ENCODE measurements at regions not wholly inside any gene's neighbourhood (a gene's known extent, or its start where the extent isn't known, plus 50 kb on each side); places are given as distances from the start of the nearest gene placed in this dataset.

DNA sequence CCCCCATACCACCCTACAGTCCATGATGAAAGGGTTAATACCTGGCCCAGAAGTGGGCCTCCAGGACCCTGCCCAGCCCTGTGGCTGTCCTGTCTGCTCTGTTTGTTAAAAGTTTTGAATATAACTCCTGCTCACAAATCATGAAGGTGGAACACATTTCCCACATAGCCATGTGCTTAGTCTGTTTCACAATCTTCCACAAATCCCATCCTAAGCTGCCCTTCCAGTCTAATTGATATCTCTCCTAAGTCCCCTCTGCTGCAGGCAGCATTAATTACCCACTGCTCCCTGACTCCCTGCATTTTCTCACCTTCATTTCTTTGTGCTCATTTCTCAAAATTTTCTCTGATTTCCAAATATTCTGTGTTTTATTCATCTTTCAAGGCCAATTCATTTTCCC lies 142.6 kb downstream of the AASDH start:
- TF ChIP-seq, protein P1, sequence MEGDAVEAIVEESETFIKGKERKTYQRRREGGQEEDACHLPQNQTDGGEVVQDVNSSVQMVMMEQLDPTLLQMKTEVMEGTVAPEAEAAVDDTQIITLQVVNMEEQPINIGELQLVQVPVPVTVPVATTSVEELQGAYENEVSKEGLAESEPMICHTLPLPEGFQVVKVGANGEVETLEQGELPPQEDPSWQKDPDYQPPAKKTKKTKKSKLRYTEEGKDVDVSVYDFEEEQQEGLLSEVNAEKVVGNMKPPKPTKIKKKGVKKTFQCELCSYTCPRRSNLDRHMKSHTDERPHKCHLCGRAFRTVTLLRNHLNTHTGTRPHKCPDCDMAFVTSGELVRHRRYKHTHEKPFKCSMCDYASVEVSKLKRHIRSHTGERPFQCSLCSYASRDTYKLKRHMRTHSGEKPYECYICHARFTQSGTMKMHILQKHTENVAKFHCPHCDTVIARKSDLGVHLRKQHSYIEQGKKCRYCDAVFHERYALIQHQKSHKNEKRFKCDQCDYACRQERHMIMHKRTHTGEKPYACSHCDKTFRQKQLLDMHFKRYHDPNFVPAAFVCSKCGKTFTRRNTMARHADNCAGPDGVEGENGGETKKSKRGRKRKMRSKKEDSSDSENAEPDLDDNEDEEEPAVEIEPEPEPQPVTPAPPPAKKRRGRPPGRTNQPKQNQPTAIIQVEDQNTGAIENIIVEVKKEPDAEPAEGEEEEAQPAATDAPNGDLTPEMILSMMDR (IDR thresholded peaks at IDR 0.05) = no peak
- TF ChIP-seq EP300 (IDR thresholded peaks at IDR 0.05; ENCODE audit: borderline replicate concordance in 1 of 2, low read depth in 1 of 2, low read length in 1 of 2) = no peak
- TF ChIP-seq NFIC (IDR thresholded peaks at IDR 0.05; ENCODE audit: borderline replicate concordance) = no peak
- TF ChIP-seq FOXM1 (IDR thresholded peaks at IDR 0.05; ENCODE audit: low read depth) = no peak
- TF ChIP-seq, protein P2, sequence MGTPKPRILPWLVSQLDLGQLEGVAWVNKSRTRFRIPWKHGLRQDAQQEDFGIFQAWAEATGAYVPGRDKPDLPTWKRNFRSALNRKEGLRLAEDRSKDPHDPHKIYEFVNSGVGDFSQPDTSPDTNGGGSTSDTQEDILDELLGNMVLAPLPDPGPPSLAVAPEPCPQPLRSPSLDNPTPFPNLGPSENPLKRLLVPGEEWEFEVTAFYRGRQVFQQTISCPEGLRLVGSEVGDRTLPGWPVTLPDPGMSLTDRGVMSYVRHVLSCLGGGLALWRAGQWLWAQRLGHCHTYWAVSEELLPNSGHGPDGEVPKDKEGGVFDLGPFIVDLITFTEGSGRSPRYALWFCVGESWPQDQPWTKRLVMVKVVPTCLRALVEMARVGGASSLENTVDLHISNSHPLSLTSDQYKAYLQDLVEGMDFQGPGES (IDR thresholded peaks at IDR 0.05; ENCODE audit: low read depth, low read length) = no peak
- TF ChIP-seq RFX5 (IDR thresholded peaks at IDR 0.05; ENCODE audit: low read length) = no peak
- TF ChIP-seq, protein P3, sequence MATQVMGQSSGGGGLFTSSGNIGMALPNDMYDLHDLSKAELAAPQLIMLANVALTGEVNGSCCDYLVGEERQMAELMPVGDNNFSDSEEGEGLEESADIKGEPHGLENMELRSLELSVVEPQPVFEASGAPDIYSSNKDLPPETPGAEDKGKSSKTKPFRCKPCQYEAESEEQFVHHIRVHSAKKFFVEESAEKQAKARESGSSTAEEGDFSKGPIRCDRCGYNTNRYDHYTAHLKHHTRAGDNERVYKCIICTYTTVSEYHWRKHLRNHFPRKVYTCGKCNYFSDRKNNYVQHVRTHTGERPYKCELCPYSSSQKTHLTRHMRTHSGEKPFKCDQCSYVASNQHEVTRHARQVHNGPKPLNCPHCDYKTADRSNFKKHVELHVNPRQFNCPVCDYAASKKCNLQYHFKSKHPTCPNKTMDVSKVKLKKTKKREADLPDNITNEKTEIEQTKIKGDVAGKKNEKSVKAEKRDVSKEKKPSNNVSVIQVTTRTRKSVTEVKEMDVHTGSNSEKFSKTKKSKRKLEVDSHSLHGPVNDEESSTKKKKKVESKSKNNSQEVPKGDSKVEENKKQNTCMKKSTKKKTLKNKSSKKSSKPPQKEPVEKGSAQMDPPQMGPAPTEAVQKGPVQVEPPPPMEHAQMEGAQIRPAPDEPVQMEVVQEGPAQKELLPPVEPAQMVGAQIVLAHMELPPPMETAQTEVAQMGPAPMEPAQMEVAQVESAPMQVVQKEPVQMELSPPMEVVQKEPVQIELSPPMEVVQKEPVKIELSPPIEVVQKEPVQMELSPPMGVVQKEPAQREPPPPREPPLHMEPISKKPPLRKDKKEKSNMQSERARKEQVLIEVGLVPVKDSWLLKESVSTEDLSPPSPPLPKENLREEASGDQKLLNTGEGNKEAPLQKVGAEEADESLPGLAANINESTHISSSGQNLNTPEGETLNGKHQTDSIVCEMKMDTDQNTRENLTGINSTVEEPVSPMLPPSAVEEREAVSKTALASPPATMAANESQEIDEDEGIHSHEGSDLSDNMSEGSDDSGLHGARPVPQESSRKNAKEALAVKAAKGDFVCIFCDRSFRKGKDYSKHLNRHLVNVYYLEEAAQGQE (IDR thresholded peaks at IDR 0.05; ENCODE audit: low read depth, low read length) = no peak
- no peak for TF ChIP-seq POLR2AphosphoS5 (IDR thresholded peaks at IDR 0.05; ENCODE audit: low read depth, low read length)
- TF ChIP-seq SIN3A (IDR thresholded peaks at IDR 0.05; ENCODE audit: borderline replicate concordance, low read depth, low read length) = no peak
- TF ChIP-seq, protein P4, sequence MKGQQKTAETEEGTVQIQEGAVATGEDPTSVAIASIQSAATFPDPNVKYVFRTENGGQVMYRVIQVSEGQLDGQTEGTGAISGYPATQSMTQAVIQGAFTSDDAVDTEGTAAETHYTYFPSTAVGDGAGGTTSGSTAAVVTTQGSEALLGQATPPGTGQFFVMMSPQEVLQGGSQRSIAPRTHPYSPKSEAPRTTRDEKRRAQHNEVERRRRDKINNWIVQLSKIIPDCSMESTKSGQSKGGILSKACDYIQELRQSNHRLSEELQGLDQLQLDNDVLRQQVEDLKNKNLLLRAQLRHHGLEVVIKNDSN (IDR thresholded peaks at IDR 0.05; ENCODE audit: borderline replicate concordance, low read depth) = no peak
- TF ChIP-seq NRF1 (IDR thresholded peaks at IDR 0.05; ENCODE audit: low read depth, low read length) = no peak
- TF ChIP-seq RCOR1 (IDR thresholded peaks at IDR 0.05; ENCODE audit: low read length) = no peak
- TF ChIP-seq JUND (IDR thresholded peaks at IDR 0.05) = no peak
- no peak for TF ChIP-seq YY1 (IDR thresholded peaks at IDR 0.05; ENCODE audit: low read depth)
